HepG2 (cell line): ENCODE measurements at regions not wholly inside any gene's neighbourhood (a gene's known extent, or its start where the extent isn't known, plus 50 kb on each side); places are given as distances from the start of the nearest gene placed in this dataset.

Source experiments
- ATAC-seq: fragments of 200-7000 bp; cut with Tn5 transposase; 3 replicates; pipeline ENCODE4 v1.9.1; 2020; ENCODE audit warnings: mild to moderate bottlenecking, moderate library complexity
- BruUV-seq: library from RNA; stranded (reverse); fragments of 400-500 nt; replicated peaks from 2 replicates; lab custom pipeline; 2021; lab: Mats Ljungman, UMichigan
- CTCF ChIA-PET: fragments of 300-600 bp; formaldehyde crosslinking; extraction: SDS; loops from one replicate; lab custom pipeline; 2021; ENCODE audit warnings: low total read pairs, inconsistent platforms, low intra/inter-chr PET ratio; lab: Yijun Ruan, JAX
- POLR2A ChIA-PET: fragments of 350-600 bp; sonication (Branson Sonifier 250); formaldehyde crosslinking; loops from one replicate; lab custom pipeline; 2020; ENCODE audit warnings: antibody characterized with exemption, inconsistent platforms; lab: Yijun Ruan, JAX
- DNase-seq: peaks from one replicate; pipeline ENCODE4 v3.0.0-alpha.2; 2015; ENCODE audit warnings: low spot score
- FAIRE-seq: peaks from 3 replicates; lab custom pipeline; 2011; peaks lifted over from hg19 to GRCh38; lab: Jason Lieb, UNC
- H2AFZ ChIP-seq: one replicate; pipeline ENCODE4 v1.6.1; 2011; ENCODE audit warnings: low read length, inconsistent platforms
- H3K27ac ChIP-seq: fragments of 300-600 bp; 3 replicates; pipeline ENCODE4 v1.8.0; 2011; ENCODE audit warnings: mixed run types, mild to moderate bottlenecking, mixed read lengths, low read length, inconsistent platforms; ENCODE audit not compliant: insufficient read depth; ENCODE audit errors: extremely low read length
- H3K27me3 ChIP-seq, 2 experiments: fragments of 200-600 bp in 1 of 2; 2 replicates in 1 of 2; 3 replicates in 1 of 2; pipeline versions ENCODE4 v1.6.0 to v1.8.0; 2011; ENCODE audit warnings: low read length in 2 of 2, mild to moderate bottlenecking in 2 of 2, moderate library complexity in 2 of 2, inconsistent platforms in 1 of 2; ENCODE audit not compliant: insufficient read depth in 2 of 2, control insufficient read depth in 1 of 2
- H3K36me3 ChIP-seq, 2 experiments: fragments of 200-600 bp in 1 of 2; replicated peaks in 1 of 2; 2 replicates in 1 of 2; 3 replicates in 1 of 2; pipeline versions ENCODE4 v1.5.1 to v1.8.0; 2011; ENCODE audit warnings: low read length in 2 of 2, inconsistent platforms in 1 of 2; ENCODE audit not compliant: insufficient read depth in 2 of 2, control insufficient read depth in 1 of 2
- H3K4me1 ChIP-seq: 2 replicates; pipeline ENCODE4 v1.5.1; 2012; ENCODE audit warnings: low read length, inconsistent platforms; ENCODE audit not compliant: insufficient read depth
- H3K4me2 ChIP-seq: 2 replicates; pipeline ENCODE4 v1.6.0; 2011; ENCODE audit warnings: low read depth, low read length, inconsistent platforms
- H3K4me3 ChIP-seq, 3 experiments: fragments of 200-600 bp in 1 of 3; sonication (generic), shearing (Covaris generic) in 1 of 3; replicated peaks in 1 of 3; 2 replicates each; pipeline ENCODE4 v1.5.1; 2011 to 2016; ENCODE audit warnings: low read length in 3 of 3, inconsistent platforms in 2 of 3, low read depth in 2 of 3, mild to moderate bottlenecking in 2 of 3, control low read depth in 1 of 3, mixed read lengths in 1 of 3; ENCODE audit not compliant: insufficient read depth in 1 of 3
- H3K79me2 ChIP-seq: one replicate; pipeline ENCODE4 v1.6.1; 2011; ENCODE audit warnings: low read length, inconsistent platforms; ENCODE audit not compliant: insufficient read depth
- H3K9ac ChIP-seq: 2 replicates; pipeline ENCODE4 v1.6.0; 2011; ENCODE audit warnings: mild to moderate bottlenecking, low read depth, low read length, inconsistent platforms; ENCODE audit not compliant: insufficient read depth
- H3K9me3 ChIP-seq: 2 replicates; pipeline ENCODE4 v1.5.1; 2012; ENCODE audit warnings: mild to moderate bottlenecking, low read length
- H4K20me1 ChIP-seq: 2 replicates; pipeline ENCODE4 v1.6.0; 2011; ENCODE audit warnings: inconsistent platforms, mild to moderate bottlenecking, low read length, moderate library complexity; ENCODE audit not compliant: insufficient read depth
- BORCS8-MEF2B ChIP-seq: sonication (generic); formaldehyde crosslinking; IDR thresholded peaks from 2 replicates; pipeline ENCODE4 v1.8.0; 2022; ENCODE audit warnings: mild to moderate bottlenecking, missing genetic modification reagents
- GMEB1 ChIP-seq: sonication (generic); formaldehyde crosslinking; IDR thresholded peaks from 2 replicates; pipeline ENCODE4 v1.5.1; 2020; ENCODE audit warnings: missing genetic modification reagents, mild to moderate bottlenecking, borderline replicate concordance
- ISL2 ChIP-seq: sonication (generic); formaldehyde crosslinking; IDR thresholded peaks from 2 replicates; pipeline ENCODE4 v1.5.0; 2020; ENCODE audit warnings: missing genetic modification reagents
- PHF20 ChIP-seq: sonication (generic); formaldehyde crosslinking; IDR thresholded peaks from 2 replicates; pipeline ENCODE4 v1.5.0; 2020; ENCODE audit warnings: mild to moderate bottlenecking, missing genetic modification reagents
- RARG ChIP-seq: sonication (generic); formaldehyde crosslinking; IDR thresholded peaks from 2 replicates; pipeline ENCODE4 v1.4.0; 2020; ENCODE audit warnings: low read depth, mild to moderate bottlenecking, missing genetic modification reagents
- REST ChIP-seq, 2 experiments: IDR thresholded peaks; 2 replicates each; pipeline ENCODE4 v1.6.1; 2011 to 2012; ENCODE audit warnings: low read length in 2 of 2, borderline replicate concordance in 1 of 2, low read depth in 1 of 2, mild to moderate bottlenecking in 1 of 2, moderate library complexity in 1 of 2
- ZNF180 ChIP-seq: sonication (generic); formaldehyde crosslinking; IDR thresholded peaks from 2 replicates; pipeline ENCODE4 v1.4.0; 2020; ENCODE audit warnings: low read depth, missing genetic modification reagents, borderline replicate concordance
- ZNF251 ChIP-seq: sonication (generic); formaldehyde crosslinking; IDR thresholded peaks from 2 replicates; pipeline ENCODE4 v1.9.0; 2021; ENCODE audit warnings: mild to moderate bottlenecking, missing genetic modification reagents
- ZNF30 ChIP-seq: sonication (generic); formaldehyde crosslinking; IDR thresholded peaks from 2 replicates; pipeline ENCODE4 v1.5.0; 2020; ENCODE audit warnings: mild to moderate bottlenecking, missing genetic modification reagents
- WGBS: methylation state at CpG from one replicate; pipeline ENCODE4 v1.1.6; 2017; ENCODE audit warnings: low lambda C conversion rate; 5-methylcytosine and 5-hydroxymethylcytosine counted together
- in situ Hi-C: cut with HindIII; loops from 2 replicates; pipeline ENCODE4 v1.10.0; 2017; ENCODE audit warnings: low pct_unique_long_range_greater_than_20kb; ENCODE audit not compliant: extremely low pct_ligation_motif_present
- intact Hi-C: fragments of 100-400 bp; cut with micrococcal nuclease; formaldehyde crosslinking; loops from one replicate; pipeline ENCODE4 v1.10.0; 2022; ENCODE audit not compliant: unreplicated experiment
- TF ChIP-seq, protein P1 (sequence below): IDR thresholded peaks from 2 replicates; pipeline ENCODE4 v1.6.1; 2016

DNA sequence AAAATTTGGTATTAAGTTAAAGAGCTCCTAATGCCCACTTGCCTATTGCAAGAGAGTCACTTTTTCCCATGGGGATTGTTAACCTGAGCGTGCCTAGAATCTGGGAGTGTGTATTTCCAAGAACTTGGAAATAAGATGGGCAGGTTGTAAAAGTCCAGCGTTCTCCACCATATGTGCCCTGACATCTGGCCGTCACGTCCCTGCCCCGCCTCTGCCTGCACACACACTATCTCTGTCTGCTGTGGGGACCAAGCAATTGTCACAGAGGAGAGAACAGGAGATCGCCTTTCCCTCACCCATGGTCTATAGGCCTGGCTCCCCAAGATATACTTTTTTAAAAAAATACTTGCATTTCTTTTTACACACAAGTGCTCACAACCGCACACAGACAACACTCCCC, 396.5 kb upstream of the PFKP start:
- no peak overlapping the region for H3K4me3 ChIP-seq
- no peak overlapping the region for H3K27ac ChIP-seq
- intact Hi-C loops: no loop called here
- TF ChIP-seq RARG (CRISPR knock-in tag) (no peak), ISL2 (CRISPR knock-in tag) (no peak), BORCS8-MEF2B (CRISPR knock-in tag) (no peak), REST (IDR thresholded peaks at IDR 0.05; ENCODE audit: borderline replicate concordance in 1 of 2, low read depth in 1 of 2, low read length in 2 of 2) (no peak), ZNF30 (CRISPR knock-in tag) (no peak), PHF20 (CRISPR knock-in tag) (no peak), ZNF180 (no peak), GMEB1 (CRISPR knock-in tag) (no peak), ZNF251 (CRISPR knock-in tag) (no peak)
- TF ChIP-seq, protein P1, sequence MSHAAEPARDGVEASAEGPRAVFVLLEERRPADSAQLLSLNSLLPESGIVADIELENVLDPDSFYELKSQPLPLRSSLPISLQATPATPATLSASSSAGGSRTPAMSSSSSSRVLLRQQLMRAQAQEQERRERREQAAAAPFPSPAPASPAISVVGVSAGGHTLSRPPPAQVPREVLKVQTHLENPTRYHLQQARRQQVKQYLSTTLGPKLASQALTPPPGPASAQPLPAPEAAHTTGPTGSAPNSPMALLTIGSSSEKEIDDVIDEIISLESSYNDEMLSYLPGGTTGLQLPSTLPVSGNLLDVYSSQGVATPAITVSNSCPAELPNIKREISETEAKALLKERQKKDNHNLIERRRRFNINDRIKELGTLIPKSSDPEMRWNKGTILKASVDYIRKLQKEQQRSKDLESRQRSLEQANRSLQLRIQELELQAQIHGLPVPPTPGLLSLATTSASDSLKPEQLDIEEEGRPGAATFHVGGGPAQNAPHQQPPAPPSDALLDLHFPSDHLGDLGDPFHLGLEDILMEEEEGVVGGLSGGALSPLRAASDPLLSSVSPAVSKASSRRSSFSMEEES: no peak
- no peaks in the 10 kb centered on the region for H3K27me3 ChIP-seq
- no peaks in the 10 kb centered on the region for H4K20me1 ChIP-seq
- no peak overlapping the region for H2AFZ ChIP-seq
- no peaks in the 10 kb centered on the region for H3K79me2 ChIP-seq
- no peaks in the 10 kb centered on the region for H3K4me1 ChIP-seq
- WGBS: 0% methylated on average over 3 of the region's 7 CpGs
- BruUV-seq: no TSS peak
- ChIA-PET POLR2A (no interaction called here), CTCF (no interaction called here)
- no peak overlapping the region for H3K4me2 ChIP-seq
- in situ Hi-C loops: no loop called here
- no peaks in the 10 kb centered on the region for H3K9me3 ChIP-seq
- H3K36me3 ChIP-seq: no peaks in the 10 kb centered on the region
- DNase-seq: no peak
- no peak for FAIRE-seq
- no peak for ATAC-seq
- H3K9ac ChIP-seq: no peak overlapping the region
